Renal cortical epithelial cell (primary cell): ENCODE measurements at regions not wholly inside any gene's neighbourhood (a gene's known extent, or its start where the extent isn't known, plus 50 kb on each side); places are given as distances from the start of the nearest gene placed in this dataset.
"Not testable (repeated sequence)": the region's sequence is repeated elsewhere in the genome, so short reads cannot be mapped to it uniquely, and the experiment has no call there.

Experiments used
- DNase-seq: peaks from one replicate; pipeline ENCODE4 v3.0.0-alpha.2; 2011; ENCODE audit warnings: low read depth

- DNase-seq: peak; percentile 30
Observed at GRCh38 chr1:172717722-172718465, 59.0 kb downstream of the FASLG start.

GRCh38 chr1:172719066-172719627, 60.2 kb downstream of the FASLG start:
- DNase-seq: no peak

DNA sequence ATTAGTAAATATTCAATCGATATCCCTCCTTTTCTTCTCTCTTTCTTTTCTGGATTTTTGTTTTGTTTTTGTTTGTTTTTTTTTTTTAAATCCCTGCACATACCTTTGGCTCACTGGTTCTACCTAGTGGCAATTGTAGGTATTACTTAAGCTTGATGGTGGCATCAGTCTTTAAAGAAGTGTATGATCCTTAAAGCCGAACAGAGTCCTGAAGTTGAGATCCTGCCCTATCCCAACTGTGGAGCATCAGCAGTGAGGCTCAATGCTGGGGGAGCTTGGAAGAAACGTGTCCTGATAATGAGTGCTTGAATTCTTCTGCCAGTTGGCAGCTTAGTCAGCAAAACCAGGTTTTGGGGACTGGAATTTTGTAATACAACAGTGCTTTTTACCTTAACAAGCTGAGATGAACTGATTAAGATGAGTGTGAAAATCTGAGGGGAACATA, 60.8 kb downstream of the FASLG start:
- peak; percentile 57 for DNase-seq

- DNase-seq: peak; percentile 65
Observed at GRCh38 chr1:172720339-172720738, 61.4 kb downstream of the FASLG start.

GRCh38 chr1:172723251-172723650, 64.3 kb downstream of the FASLG start:
- DNase-seq: peak; percentile 26

DNA sequence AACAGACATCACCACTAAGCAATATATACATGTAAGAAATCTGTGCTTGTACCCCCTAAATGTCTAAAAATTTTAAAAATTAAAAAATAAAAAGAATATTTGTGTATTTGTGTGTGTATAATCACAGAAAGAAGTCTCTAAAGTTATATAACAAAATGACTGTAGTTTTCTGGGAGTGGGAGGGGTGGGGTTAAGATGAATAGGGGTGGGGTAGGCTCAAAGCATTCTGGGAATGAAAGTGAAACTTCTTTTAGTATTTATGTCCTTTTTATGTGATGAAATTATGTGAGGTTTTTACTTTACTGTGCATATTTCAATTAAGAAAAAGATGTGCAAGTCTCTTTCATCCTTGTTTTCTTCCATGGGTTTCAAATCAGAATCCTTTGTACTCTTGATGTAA, 65.3 kb downstream of the FASLG start:
- no peak for DNase-seq

DNA sequence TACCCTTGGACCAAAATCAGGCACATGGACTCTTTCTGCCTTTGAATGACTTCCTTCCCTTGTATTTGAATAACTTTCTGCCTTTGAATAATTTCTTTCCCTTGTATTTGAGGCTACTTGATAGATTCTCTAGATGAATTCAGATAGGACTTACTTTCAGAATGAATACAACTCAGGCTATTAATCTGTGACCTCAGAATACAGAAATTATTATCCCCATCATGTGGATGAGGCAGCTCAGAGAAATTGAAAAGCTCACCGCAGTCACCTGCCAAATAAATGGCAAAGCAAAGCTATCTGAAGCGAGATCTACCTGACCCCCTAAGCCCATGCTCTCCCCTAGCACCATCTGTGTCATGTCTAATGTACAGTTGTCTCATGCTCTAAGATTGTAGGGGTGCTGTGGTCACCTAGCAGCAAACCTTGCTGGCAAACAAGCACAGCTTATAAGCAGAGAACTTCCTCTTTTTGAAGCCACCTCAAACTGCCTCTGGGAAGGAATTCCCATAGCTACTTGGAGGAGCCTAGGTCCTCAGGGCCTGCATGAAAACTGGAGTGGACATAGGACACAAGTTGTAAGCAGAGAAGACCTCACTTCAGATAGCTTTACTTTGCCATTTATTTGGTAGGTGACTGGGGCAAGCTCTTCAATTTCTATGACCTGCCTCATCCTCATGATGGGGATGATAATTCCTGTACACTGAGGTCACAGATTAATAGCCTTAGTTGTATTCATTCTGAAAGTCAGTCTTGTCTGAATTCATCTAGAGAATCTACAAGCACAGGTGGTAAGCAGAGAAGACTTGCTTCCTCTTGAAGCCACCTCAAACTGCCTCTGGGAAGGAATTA, 66.1 kb downstream of the FASLG start:
- no peak for DNase-seq

GRCh38 chr1:172726740-172727139, 67.8 kb downstream of the FASLG start:
- no peak for DNase-seq

DNA sequence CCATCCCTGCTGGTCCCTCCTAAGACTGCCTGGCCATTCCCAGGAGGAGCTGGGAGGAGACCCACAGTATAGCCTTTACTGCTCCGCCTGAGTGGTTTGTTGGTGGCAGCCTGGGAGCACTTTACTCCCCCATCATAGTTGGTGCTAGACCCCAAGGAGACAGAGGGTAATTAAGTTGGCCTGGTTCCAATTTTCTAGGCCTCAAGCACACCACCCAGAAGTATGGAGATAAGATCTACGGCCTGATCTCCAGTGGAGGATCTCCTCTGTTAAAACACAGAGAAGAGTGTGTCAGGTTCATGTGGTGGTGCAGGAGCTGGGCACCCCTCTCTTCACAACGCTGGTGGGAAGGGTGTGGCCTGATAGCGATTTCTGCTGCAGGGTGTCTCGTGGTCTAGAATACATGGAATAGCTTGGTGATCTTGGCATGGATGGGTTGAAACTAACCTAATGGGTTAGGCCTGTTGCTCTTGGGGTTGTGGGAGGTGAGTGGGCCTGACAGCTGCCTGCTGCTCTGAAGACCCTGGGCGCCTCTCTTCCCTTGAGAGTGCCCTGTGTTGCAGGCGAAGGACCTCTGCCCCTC, 68.5 kb downstream of the FASLG start:
- DNase-seq: no peak

- peak; percentile 26 for DNase-seq
Observed at GRCh38 chr1:172727956-172728603, 69.2 kb downstream of the FASLG start.

GRCh38 chr1:172728705-172729104, 69.8 kb downstream of the FASLG start:
- DNase-seq: not testable (repeated sequence)

- no peak for DNase-seq
Observed at GRCh38 chr1:172732427-172732826, 73.5 kb downstream of the FASLG start.

- DNase-seq: no peak
Observed at GRCh38 chr1:172733815-172734214, 74.9 kb downstream of the FASLG start.

GRCh38 chr1:172738389-172738788, 79.5 kb downstream of the FASLG start:
- no peak for DNase-seq

- peak; percentile 43 for DNase-seq
Observed at GRCh38 chr1:172742599-172743500, 83.9 kb downstream of the FASLG start.

GRCh38 chr1:172745014-172745413, 86.1 kb downstream of the FASLG start:
- peak; percentile 87 for DNase-seq

GRCh38 chr1:172746091-172746949, 87.4 kb downstream of the FASLG start:
- DNase-seq: peak; percentile 100

GRCh38 chr1:172748201-172748600, 89.3 kb downstream of the FASLG start:
- DNase-seq: no peak

DNA sequence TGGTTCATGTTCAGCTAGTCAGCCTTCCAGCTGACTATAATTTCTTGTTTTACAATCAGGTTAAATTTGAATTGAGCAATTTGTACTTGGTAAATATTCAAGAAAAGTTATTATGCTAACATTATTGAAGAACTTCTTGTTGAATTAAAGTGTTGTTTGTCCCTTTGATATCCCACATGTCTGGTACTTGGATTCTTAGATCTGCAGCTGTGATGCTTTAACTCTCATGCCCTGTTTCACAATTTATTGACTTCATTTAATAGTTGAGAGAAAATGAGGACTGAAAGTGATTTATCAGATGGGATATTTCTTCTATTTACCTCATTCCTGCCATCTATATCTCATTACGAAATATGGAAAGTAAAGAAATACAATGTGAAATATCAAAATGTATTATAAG, 92.8 kb downstream of the FASLG start:
- no peak for DNase-seq

DNA sequence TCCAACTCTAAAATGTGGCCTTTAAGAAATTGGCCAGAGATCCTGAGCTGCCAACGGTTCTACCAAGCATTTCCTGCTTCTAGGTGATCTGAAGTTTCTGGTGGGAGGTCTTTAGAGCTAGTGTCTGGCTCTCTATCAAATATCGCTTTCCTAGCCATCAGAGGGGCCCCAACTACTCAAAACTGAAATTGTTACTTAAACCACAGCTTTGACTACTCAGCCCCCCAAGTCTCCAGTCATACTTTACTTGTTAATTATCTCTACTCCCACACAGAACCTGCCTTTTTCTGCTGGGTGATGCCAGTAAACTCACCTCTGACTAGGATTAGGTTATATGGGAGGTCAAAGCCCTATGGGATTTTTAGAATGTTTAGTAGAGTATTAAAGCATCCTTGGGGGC, 95.1 kb downstream of the FASLG start:
- DNase-seq: no peak
